NCI-H748 treated with DMSO at 0.1 percent for 48 hours (cell line): ENCODE measurements at regions not wholly inside any gene's neighbourhood (a gene's known extent, or its start where the extent isn't known, plus 50 kb on each side); places are given as distances from the start of the nearest gene placed in this dataset.

Source experiments
- DNase-seq: peaks from one replicate; lab custom pipeline; 2025; lab: John Stamatoyannopoulos, UW

- DNase-seq = no peak
Observed at GRCh38 chr3:66165660-66166059, 55.1 kb upstream of the SLC25A26 start.

DNA sequence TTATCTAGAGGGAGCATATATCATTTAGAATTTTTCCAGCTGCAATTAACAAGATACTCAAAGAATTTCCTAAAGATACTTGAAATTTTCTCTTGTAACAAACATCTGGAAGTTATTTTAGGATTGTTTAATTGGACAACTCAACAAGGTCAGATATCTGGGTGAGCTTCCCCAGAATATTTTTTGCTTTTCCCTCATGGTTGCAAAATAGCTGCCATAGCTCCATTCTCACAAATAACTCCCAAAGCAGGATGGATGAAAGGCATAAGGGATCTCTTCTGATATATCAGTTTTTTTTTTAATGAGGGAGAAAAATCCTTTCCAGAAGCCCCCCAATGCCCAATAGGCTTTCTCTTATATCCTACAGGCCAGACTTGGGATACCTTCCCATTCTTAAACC lies 56.6 kb upstream of the SLC25A26 start:
- no peak for DNase-seq

GRCh38 chr3:66163222-66163621 lies 57.6 kb upstream of the SLC25A26 start:
- DNase-seq = no peak

- no peak for DNase-seq
Observed at GRCh38 chr3:66162766-66163165, 58.0 kb upstream of the SLC25A26 start.

- no peak for DNase-seq
Observed at GRCh38 chr3:66158933-66159683, 61.7 kb upstream of the SLC25A26 start.

- no peak for DNase-seq
Observed at GRCh38 chr3:66154444-66154861, 66.3 kb upstream of the SLC25A26 start.

- DNase-seq = no peak
Observed at GRCh38 chr3:66153481-66154443, 67.0 kb upstream of the SLC25A26 start.

- no peak for DNase-seq
Observed at GRCh38 chr3:66152336-66152735, 68.5 kb upstream of the SLC25A26 start.

- no peak for DNase-seq
Observed at GRCh38 chr3:66150977-66151376, 69.8 kb upstream of the SLC25A26 start.

DNA sequence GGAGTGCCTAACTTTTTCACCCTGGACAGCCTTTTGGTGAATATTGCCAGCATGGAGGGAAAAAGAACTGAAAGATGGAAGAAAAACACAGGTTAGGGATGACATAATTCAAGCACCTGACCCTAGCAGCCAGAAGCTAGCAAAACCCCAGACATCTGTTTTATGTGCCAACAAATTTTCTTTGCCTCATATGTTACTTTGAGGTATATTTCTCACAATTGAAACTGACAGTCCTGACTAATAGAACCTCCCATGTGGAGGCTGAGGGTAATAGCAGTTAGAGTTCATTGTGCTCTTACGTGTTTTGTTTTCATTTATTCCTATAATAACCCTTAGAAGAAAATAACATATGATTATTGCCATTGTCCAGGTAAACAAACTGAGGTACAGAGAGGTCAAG lies 71.5 kb upstream of the SLC25A26 start:
- peak; percentile 25 for DNase-seq

DNA sequence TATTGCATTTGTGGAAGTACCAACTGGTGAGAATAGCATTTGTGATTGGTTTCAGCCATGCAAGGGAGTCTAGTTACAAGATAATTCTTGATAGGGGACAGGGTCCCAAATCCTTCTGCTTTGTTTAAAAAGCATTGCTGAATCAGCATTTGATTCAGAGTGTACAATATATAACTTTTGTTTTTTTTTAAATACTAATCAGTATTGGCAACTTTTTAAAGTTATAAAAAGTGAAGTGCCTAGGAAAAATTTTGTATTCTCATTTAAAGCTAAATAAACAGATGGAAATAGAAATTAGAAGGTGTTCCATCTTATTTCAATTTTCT lies 75.4 kb upstream of the SLC25A26 start:
- DNase-seq = no peak

- DNase-seq = no peak
Observed at GRCh38 chr3:66144568-66145407, 76.0 kb upstream of the SLC25A26 start.

DNA sequence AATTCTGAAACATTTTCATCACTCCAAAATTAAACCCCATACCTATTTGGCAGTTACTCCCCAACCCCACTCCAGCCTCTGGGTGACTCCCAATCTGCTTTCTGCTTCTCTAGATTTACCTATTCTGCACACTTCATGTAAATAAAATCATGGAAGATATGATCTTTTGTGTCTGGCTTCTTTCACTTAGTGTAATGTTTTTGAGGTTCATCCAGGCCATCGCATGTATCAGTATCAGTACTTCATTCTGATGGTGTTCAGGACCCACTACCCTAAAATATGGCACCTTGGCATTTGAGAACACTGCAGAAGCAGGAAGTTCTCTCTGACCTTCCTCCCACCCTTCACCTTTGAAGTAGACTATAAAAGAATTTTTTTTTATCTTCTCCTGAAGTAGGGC lies 78.7 kb upstream of the SLC25A26 start:
- DNase-seq = no peak

DNA sequence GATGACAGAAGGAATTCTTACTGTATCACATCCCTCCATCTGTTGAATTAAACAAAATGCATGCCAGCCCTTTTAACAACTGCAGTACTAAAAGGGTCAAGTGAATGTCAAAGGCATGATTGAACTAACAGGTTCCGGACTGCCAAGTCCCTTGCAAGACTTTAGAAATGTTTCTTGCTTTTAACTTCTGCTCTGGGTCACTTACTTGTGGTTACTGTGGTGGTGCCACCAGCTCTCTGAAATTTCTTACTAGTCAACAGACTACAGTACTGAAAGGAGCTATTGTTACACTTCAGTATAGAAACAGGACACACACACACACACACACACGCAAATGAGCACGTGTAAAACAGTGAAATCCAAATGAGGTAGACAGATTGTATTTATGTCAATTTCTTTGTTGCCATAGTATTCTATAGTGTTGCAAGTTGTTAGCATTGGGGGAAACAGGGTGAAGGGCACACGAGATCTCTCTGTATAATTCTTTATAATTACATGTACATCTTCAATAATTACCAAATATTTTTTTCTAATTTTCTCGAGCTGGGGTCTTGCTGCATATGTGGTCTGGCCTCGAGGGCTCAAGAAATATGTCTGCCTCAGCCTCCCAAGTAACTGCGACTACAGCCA lies 79.9 kb upstream of the SLC25A26 start:
- no peak for DNase-seq

- DNase-seq = no peak
Observed at GRCh38 chr3:66140106-66140505, 80.7 kb upstream of the SLC25A26 start.

DNA sequence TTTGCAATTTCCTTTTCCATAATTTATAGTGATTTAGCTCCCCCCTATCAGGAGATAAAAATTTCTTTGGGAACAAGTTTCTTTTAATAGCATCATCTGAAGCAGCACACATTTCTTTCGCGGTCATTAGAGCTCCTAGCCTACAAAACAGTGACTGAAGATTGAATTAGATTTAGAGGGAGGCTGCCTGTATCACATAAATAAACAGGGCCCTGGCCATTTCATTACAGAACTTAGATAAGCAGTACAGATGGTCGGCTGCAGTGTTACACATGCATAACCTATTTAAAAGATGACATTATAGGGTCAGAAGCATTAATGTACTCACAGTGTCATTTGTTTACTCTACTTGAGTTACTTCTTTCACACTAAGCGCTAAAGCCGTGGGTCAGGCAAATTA lies 81.4 kb upstream of the SLC25A26 start:
- no peak for DNase-seq

DNA sequence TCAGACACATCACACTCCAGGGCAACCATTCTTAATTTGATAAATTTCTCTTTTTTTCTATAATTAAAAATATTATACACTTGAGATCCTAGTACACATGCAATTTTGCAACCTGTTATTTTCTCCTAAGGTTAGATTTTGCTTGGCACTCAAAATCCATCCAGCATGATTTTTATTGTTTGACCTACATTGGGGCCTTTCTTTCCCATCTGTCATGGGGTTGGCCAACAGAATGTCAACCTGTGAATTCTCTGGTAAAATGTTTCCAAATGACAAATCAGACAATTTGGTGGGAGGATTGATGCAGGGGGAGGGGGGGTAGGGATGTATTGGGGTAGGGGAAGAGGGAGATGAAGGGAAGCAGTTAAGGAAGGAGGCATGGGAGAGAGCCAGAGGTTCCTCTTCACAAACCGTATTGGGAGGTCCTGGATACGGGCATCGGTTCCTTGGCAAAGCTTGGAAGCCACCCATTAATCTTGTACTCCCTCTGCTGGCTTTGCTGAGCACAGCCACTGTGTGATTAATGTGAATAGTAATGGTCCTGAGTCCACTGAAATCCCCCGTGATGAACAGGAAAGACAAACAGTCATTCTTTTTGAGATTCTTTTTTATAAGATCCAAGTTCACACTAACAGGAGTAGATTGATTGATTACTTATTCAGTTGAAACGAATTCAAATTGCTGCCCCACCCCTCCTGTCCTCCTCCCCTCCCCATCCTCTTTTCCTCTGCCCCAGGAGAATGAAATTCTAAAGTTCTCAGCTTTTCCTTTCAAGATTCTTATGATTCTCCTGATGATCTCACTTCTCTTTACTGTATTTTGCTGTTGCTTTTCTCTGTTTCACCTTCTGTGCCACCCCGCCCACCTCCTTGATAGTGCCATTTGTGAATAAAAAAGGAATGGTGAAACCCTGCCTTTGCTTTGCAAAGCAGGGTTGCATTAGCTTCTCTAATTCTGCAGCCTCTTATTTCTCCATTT lies 82.2 kb upstream of the SLC25A26 start:
- peak; percentile 49 for DNase-seq

DNA sequence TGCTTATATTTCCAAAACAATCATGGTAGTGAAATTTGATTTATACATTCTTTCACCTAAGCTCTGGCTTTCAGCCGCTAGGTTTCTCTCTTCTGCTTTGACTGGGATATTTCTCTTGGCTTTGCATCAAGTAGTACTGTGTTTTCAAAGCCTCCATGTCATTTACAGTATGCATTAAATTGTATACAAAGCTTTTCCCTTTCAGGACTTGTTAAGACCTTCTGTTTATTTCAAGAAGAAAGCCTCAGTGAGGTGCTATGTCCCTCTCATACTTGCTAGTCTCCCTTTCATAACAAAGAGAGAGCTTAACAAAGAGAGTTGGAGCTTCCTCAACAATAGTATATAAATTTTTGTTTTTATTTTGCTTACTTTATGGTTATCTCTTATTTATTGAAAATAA lies 84.2 kb upstream of the SLC25A26 start:
- no peak for DNase-seq

DNA sequence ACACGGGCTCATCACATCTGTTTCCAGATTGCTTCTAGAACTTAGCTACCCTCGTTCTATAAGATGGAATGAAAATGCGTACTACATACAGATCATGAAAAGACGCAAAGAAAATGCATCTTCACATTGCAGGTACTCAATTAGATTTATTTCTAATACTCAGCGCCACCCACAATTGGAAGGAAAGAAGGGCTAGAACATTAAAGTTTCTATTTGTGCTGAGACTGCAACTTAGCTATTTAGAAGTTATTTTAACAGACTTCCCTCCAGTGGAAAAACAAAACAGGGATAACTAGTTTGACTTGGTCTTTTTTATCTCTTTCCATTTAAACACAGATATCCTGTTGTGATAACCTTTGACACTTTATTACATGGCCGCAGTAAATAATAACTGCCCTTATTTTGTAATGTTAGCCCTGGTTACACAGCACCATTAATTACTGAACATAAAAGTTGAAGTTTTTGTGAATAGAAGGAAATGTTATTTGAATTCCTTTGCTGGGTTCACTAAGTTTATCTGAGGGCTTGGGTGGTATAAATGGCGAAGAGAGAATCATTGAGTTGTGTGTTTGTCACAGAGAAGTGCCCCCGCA lies 86.9 kb upstream of the SLC25A26 start:
- DNase-seq = no peak

DNA sequence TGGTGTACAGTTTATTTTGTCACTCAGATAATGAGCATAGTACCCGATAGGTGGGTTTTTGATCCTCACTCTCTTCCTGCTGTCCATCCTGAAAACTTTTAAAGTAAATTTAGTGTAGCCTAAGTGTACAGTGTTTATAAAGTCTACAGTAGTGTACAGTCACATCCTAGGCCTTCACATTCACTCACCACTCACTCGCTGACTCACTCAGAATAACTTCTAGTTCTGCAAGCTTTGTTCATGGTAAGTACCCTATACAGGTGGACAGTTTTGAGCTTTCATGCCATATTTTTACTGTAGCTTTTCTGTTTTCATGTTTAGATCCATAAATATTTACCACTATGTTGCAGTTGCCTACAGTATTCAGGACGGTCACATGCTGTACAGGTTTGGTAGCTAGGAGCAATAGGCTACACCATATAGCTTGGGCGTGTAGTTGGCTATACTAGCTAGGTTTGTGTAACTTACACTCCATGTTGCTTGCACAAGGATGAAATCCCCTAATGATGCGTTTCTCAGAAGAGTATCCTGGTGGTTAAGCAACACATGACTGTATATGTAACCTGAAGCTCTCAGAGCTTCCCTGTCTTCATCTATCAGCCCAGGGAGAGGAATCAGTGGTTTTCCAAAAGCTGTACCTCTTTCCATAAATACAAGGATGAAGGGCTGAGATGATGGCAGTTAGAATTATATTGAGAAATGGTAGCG lies 87.6 kb upstream of the SLC25A26 start:
- no peak for DNase-seq
